Colon (tissue), 2 donors: ENCODE measurements at regions not wholly inside any gene's neighbourhood (a gene's known extent, or its start where the extent isn't known, plus 50 kb on each side); places are given as distances from the start of the nearest gene placed in this dataset.
"Not testable (repeated sequence)": the region's sequence is repeated elsewhere in the genome, so short reads cannot be mapped to it uniquely, and the experiment has no call there.

Experiments used
- FAIRE-seq: peaks from 2 replicates; lab custom pipeline; 2012; peaks lifted over from hg19 to GRCh38; lab: Jason Lieb, UNC
- donor health status: control.
- donor health status: control.

GRCh38 chr13:90615236-90615635 is 732.3 kb upstream of the MIR17HG start:
- FAIRE-seq, result no peak

GRCh38 chr13:90615767-90616166 is 731.7 kb upstream of the MIR17HG start:
- no peak for FAIRE-seq

GRCh38 chr13:90618133-90618532 is 729.4 kb upstream of the MIR17HG start:
- FAIRE-seq, result no peak

GRCh38 chr13:90622541-90622940 is 724.9 kb upstream of the MIR17HG start:
- FAIRE-seq, result no peak

- no peak for FAIRE-seq
These were observed 724.0 kb upstream of the MIR17HG start for GRCh38 chr13:90623318-90624011.

- FAIRE-seq, result peak; percentile 80
These were observed 719.7 kb upstream of the MIR17HG start for GRCh38 chr13:90627813-90628212.

GRCh38 chr13:90628471-90628870 is 719.0 kb upstream of the MIR17HG start:
- no peak for FAIRE-seq

GRCh38 chr13:90630716-90631115 is 716.8 kb upstream of the MIR17HG start:
- FAIRE-seq, result no peak

- no peak for FAIRE-seq
These were observed 715.3 kb upstream of the MIR17HG start for GRCh38 chr13:90632184-90632583.

- no peak for FAIRE-seq
These were observed 713.6 kb upstream of the MIR17HG start for GRCh38 chr13:90633849-90634248.

GRCh38 chr13:90640976-90641375 is 706.5 kb upstream of the MIR17HG start:
- FAIRE-seq, result no peak

- no peak for FAIRE-seq
These were observed 705.6 kb upstream of the MIR17HG start for GRCh38 chr13:90641884-90642283.

GRCh38 chr13:90645582-90645981 is 701.9 kb upstream of the MIR17HG start:
- no peak for FAIRE-seq

GRCh38 chr13:90648497-90648896 is 699.0 kb upstream of the MIR17HG start:
- no peak for FAIRE-seq

GRCh38 chr13:90652036-90652435 is 695.5 kb upstream of the MIR17HG start:
- no peak for FAIRE-seq

GRCh38 chr13:90654970-90655369 is 692.5 kb upstream of the MIR17HG start:
- no peak for FAIRE-seq

- FAIRE-seq, result not testable (repeated sequence)
These were observed 683.3 kb upstream of the MIR17HG start for GRCh38 chr13:90664200-90664599.

GRCh38 chr13:90673746-90674145 is 673.7 kb upstream of the MIR17HG start:
- FAIRE-seq, result no peak

GRCh38 chr13:90675129-90675528 is 672.4 kb upstream of the MIR17HG start:
- FAIRE-seq, result no peak

GRCh38 chr13:90680826-90681225 is 666.7 kb upstream of the MIR17HG start:
- no peak for FAIRE-seq

- no peak for FAIRE-seq
These were observed 663.8 kb upstream of the MIR17HG start for GRCh38 chr13:90683711-90684131.

- no peak for FAIRE-seq
These were observed 661.0 kb upstream of the MIR17HG start for GRCh38 chr13:90686442-90686841.

- no peak for FAIRE-seq
These were observed 658.4 kb upstream of the MIR17HG start for GRCh38 chr13:90689111-90689510.

GRCh38 chr13:90690458-90691080 is 656.9 kb upstream of the MIR17HG start:
- no peak for FAIRE-seq
